GM12872 (cell line): ENCODE measurements at regions not wholly inside any gene's neighbourhood (a gene's known extent, or its start where the extent isn't known, plus 50 kb on each side); places are given as distances from the start of the nearest gene placed in this dataset.

Experiments
- CTCF ChIP-seq: IDR thresholded peaks from 3 replicates; pipeline ENCODE4 v1.5.1; 2011; ENCODE audit warnings: low read depth, mild to moderate bottlenecking, low read length, moderate library complexity; ENCODE audit not compliant: insufficient read depth

DNA sequence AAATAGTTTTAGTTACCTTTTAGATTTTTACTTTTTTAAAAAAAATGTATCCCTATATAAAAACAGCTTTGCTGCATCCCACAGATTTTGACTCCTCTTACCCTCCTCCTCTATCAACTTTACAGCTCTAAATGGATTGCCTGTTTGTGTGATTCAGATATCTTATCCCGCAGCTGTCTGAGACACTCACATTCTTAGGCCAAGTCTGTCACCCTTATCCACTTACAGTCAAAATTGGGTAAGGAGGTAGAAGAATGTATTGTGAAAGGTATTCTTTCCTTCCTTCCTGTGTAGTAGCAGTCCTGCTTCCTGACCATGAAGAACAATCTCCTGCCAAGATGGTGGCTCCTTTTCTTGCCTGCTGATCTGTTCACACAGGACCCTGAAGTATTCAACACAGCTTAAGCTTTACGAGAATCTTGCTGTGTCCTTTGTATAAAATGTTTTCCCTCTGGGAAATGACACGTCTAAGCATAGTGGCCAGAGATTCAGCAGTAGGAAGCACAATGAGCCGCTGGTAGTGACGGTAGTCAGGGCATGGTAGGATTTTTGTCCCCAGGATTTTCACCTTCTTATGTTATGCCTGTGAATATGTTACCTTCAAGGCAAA lies 67.7 kb upstream of the ST8SIA4 start:
- no peak for TF ChIP-seq CTCF

GRCh38 chr5:100965291-100965690 lies 62.2 kb upstream of the ST8SIA4 start:
- no peak for TF ChIP-seq CTCF
